ENCODE measurements at regions not wholly inside any gene's neighbourhood (a gene's known extent, or its start where the extent isn't known, plus 50 kb on each side); places are given as distances from the start of the nearest gene placed in this dataset.

- TF ChIP-seq, protein P1, sequence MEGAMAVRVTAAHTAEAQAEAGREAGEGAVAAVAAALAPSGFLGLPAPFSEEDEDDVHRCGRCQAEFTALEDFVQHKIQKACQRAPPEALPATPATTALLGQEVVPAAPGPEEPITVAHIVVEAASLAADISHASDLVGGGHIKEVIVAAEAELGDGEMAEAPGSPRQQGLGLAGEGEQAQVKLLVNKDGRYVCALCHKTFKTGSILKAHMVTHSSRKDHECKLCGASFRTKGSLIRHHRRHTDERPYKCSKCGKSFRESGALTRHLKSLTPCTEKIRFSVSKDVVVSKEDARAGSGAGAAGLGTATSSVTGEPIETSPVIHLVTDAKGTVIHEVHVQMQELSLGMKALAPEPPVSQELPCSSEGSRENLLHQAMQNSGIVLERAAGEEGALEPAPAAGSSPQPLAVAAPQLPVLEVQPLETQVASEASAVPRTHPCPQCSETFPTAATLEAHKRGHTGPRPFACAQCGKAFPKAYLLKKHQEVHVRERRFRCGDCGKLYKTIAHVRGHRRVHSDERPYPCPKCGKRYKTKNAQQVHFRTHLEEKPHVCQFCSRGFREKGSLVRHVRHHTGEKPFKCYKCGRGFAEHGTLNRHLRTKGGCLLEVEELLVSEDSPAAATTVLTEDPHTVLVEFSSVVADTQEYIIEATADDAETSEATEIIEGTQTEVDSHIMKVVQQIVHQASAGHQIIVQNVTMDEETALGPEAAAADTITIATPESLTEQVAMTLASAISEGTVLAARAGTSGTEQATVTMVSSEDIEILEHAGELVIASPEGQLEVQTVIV (CRISPR knock-in tag; IDR thresholded peaks at IDR 0.05; ENCODE audit: borderline replicate concordance) = no peak
- no peak for TF ChIP-seq PRPF4 (IDR thresholded peaks at IDR 0.05; ENCODE audit: insufficient read depth, low read depth, low read length, poor library complexity, severe bottlenecking)
- TF ChIP-seq, protein P2, sequence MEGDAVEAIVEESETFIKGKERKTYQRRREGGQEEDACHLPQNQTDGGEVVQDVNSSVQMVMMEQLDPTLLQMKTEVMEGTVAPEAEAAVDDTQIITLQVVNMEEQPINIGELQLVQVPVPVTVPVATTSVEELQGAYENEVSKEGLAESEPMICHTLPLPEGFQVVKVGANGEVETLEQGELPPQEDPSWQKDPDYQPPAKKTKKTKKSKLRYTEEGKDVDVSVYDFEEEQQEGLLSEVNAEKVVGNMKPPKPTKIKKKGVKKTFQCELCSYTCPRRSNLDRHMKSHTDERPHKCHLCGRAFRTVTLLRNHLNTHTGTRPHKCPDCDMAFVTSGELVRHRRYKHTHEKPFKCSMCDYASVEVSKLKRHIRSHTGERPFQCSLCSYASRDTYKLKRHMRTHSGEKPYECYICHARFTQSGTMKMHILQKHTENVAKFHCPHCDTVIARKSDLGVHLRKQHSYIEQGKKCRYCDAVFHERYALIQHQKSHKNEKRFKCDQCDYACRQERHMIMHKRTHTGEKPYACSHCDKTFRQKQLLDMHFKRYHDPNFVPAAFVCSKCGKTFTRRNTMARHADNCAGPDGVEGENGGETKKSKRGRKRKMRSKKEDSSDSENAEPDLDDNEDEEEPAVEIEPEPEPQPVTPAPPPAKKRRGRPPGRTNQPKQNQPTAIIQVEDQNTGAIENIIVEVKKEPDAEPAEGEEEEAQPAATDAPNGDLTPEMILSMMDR (IDR thresholded peaks at IDR 0.05 in 2 of 3, conservative IDR thresholded peaks at IDR 0.05 in 1 of 3; ENCODE audit: insufficient read depth in 2 of 3, low read depth in 1 of 3, low read length in 3 of 3) = no peak
- no peak for TF ChIP-seq CBFB (CRISPR knock-in tag; IDR thresholded peaks at IDR 0.05)
- no peak for TF ChIP-seq TRIM24 (IDR thresholded peaks at IDR 0.05)
- TF ChIP-seq HNRNPUL1 (IDR thresholded peaks at IDR 0.05; ENCODE audit: low read length) = no peak
- TF ChIP-seq, protein P3, sequence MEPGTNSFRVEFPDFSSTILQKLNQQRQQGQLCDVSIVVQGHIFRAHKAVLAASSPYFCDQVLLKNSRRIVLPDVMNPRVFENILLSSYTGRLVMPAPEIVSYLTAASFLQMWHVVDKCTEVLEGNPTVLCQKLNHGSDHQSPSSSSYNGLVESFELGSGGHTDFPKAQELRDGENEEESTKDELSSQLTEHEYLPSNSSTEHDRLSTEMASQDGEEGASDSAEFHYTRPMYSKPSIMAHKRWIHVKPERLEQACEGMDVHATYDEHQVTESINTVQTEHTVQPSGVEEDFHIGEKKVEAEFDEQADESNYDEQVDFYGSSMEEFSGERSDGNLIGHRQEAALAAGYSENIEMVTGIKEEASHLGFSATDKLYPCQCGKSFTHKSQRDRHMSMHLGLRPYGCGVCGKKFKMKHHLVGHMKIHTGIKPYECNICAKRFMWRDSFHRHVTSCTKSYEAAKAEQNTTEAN (CRISPR knock-in tag; IDR thresholded peaks at IDR 0.05) = no peak
- no peak for TF ChIP-seq TBP (optimal IDR thresholded peaks at IDR 0.05; ENCODE audit: low read depth, low read length)
These were observed 318.4 kb upstream of the CLNK start for GRCh38 chr4:11002961-11003360.
